Skeletal muscle cell (primary cell): ENCODE measurements at regions not wholly inside any gene's neighbourhood (a gene's known extent, or its start where the extent isn't known, plus 50 kb on each side); places are given as distances from the start of the nearest gene placed in this dataset.

Source experiments
- DNase-seq: peaks from one replicate; pipeline ENCODE4 v3.0.0-alpha.2; 2010; ENCODE audit warnings: low read depth
- H3K4me3 ChIP-seq: 2 replicates; pipeline ENCODE4 v1.5.1; 2011; ENCODE audit warnings: low read depth, mild to moderate bottlenecking, control low read depth, low read length, moderate library complexity

DNA sequence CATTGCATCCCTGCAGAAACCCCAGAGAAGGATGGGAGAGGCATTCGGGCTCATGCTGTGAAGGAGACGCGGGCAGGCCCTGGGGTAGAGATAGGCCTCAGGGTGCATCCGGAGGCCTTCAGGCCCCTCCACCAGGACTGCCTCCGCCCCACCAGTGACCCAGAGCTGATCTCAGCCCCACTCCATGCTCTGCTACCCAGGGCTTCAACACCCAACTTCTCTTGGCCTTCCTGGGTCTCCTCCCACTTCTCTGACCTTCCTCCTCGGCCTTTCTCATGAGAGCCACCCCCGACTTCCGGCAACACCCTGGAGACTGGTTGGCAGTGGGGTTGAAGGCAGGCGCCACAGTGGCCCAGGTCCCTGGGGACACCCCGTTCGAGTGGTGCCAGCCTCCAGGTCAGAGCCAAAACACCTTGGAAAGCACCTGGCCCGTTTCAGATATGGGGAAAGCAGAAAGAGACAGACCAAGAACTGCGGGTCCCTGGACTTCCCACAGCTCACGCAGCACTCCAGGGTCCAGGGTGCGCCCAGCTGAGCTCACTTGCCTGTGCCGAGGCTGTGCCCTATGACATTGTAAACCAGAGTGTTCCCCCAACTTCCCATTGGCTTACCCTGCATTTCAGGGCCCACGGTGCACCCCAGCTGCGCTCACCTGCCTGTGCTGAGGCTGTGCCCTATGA is 65.1 kb upstream of the OLFM1 start:
- no peak for DNase-seq
- H3K4me3 ChIP-seq, result no peak overlapping the region

DNA sequence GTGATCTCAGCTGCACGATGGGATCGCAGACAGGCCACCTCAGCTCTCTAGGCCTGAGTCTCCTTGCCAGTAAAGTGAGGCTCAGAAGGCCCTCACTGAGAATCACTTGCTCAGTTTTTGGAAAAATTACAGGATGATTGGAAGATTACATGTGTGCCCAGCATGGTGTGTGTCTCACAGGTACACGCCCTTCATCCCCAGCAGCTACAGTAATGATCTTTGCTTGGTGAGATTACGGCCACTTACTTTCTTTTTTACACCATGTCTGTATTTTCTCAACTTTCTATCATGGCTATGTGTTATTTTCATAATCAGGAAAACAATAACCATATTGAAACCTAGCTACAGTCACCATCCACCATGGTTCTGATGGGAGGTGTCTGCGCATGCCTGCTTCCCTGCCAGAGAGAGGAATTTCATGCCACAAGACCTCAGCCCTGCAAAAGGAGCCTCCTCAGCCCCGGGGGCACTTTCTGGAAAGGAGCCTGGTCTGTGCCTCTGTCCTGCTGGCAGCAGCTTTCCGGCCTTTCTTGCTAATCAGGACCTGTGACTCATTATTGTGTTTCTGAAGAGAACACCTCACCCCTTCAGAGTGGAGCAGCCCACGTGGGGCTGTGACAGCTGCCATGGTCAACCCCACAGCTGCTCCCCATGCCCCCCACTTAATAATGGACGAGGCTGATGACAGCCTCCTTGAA is 64.2 kb upstream of the OLFM1 start:
- peak; percentile 2 for DNase-seq
- no peak overlapping the region for H3K4me3 ChIP-seq

DNA sequence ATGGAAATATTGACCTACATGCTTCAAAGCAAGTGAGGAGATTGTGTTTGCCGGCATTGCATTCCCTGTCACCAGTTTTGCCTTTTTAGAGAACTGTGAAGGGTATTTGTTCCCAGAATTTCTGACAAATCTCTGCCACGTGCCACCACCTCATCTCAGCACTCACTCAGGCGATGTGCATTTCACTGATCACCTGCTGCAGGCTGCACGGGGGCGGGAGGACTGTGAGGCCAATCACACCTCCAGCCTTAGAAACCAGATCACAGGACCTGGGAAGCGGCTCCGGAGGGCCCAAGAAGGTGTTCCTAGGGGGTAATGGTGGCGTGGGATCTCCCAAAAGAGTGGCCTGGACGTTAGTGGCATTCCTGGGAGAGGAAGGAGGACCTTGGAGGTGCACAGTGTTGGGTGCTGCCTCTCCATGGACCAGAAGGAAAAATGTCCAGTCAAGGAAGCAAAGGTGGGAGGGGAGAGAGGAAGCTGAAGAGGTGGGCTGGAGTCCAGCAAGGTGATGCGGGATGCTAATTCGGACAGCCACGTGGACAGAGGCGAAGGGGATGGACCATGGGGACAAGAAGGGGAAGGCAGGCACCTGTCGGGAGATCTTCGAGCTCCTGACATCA is 63.6 kb upstream of the OLFM1 start:
- no peak for DNase-seq
- no peak overlapping the region for H3K4me3 ChIP-seq

DNA sequence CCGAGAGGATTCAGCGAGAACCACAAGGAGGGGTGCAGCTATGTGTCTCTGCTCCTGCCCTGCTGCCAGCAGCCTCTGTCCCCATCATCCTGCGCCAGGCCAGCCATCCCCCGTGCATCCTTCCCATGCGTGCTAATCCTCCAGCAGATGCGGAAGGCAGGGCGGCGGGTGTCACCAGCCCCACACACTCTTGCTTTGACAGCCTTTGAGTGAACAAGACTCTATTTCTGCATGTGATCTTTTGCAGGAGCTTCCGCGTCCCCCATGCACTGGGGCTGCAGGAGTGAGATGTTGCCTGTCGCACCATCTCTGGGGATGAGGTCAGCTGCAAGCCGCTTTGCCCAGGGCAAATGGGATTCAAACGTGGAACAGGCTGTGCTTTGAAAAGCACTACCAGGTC is 58.0 kb upstream of the OLFM1 start:
- no peak overlapping the region for H3K4me3 ChIP-seq
- DNase-seq, result no peak

DNA sequence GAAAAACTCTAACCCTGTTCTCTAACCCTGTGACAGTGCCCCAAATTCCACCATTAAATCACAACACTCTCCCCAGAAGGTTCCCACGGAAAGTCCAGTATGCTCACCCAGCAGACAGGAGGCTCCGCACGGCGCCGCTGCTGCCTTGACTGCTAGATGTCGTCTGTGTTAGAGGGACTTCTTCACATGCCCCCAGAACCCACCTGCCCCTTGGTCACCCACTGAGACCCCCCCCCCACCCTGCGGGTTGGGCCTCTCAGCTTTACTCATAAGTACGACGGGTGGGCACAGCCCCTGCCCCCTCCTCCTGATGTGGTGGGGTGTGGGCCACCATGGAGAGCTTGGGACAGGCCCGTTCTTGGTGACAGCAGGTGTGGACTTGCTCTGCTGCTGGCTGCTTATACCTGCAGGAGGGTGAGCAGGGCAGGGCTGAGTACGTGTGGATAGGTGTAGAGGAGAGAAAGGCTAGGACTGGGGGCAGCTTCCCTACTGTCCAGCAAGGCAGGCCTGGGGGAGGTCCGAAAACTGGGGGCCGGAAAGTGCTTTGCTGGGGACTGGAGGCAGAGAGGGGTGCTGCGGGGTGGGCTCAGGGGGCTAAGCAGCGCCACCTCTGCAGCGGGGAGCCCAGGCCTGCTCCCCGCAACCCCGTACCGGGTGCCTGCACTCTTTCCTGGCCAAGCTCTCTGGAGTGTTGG is 57.5 kb upstream of the OLFM1 start:
- no peak overlapping the region for H3K4me3 ChIP-seq
- no peak for DNase-seq

DNA sequence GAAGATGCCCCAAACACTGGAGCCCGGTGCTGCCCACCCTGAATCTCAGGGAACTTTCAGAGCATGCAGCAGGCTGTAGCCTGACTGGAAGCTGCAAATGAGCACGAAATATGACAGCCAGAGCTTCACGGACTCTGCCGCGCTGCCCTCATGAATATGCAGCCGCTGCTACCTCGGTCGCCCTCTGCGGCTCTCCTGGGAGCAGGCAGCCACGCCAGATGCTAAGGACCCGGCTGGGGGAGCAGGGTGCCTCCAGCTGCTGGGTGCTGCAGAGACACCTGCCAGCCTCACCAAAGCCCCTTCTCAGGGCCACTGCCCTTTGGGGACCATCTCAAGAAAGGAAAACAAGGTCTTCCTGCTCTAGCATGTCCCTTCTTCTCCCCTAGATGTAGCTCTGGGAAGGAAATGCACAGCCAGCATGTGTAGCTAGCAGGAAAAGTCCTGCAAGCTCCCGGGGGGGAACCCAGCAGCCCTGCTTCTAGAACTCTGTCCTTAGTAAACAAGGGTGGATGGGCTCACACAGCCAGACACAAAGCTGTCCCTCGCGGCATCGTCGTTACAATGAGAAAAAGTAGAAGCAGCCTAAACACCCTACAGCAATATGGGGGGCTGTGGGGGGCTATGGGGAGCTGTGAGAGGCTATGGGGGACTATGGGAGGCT is 56.8 kb upstream of the OLFM1 start:
- no peak overlapping the region for H3K4me3 ChIP-seq
- no peak for DNase-seq

DNA sequence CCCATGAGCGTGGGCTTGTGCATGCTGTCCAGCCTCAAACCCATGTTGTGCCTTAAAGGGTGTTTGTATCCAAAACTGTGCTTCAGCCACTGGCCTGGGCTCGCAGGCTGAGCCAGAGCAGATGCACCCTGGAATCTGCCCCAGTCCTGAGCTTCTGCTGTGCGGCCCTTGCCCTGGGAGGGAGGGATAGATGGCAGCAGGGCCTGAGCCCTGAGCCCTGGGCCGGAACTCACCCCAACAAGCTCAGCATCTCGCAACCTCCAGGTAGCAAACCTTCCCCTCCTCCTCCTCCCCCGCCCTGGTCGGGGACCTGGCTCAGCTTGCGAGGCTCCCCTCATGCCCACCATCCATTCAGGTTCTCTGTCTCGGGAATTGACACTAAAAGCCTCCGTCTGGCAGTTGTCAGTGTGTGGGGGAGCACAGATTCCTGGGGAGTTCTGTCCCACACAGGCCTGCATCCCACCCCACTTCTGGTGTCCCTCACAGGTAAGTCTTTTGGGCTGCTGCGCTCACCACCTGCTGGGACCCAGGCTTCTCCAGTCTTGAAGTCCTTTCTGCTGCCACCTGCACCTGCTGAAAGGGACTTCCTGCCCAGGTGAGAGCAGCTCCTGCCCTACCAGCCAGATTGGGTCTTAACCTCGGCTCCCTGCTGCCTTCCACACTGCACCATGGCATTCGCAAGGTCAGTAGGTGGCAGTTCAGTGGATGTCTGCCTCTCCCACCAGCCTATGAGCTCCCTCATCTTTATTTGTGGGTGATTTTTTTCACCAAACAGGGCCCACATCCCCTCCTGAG is 55.2 kb upstream of the OLFM1 start:
- DNase-seq, result no peak
- H3K4me3 ChIP-seq, result no peak overlapping the region

DNA sequence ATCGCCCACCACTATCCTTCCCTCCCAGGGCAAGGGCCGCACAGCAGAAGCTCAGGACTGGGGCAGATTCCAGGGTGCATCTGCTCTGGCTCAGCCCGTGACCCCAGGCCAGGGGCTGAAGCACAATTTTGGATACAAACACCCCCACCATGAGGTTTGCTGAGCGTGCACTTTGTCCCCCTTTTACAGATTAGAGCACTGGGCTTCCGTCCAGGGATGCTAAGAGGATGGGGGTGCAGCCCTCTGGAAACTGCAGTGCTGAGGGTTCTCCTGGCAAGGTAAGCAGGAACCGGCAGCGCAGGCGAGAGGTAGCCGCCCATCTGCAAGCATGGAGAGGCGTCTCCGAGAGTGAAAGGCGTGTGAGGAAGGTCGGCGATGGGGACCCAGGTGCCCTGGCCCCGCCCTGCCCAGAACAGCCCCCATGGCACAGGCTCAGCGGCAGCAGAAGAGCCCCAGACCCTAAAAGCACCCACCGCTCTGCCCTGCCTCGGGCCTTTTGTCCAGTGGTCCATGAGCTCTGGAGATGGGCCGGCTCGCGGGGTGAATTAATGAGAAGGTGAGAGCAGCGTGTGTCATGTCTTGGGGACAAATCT is 54.5 kb upstream of the OLFM1 start:
- no peak overlapping the region for H3K4me3 ChIP-seq
- DNase-seq, result no peak

DNA sequence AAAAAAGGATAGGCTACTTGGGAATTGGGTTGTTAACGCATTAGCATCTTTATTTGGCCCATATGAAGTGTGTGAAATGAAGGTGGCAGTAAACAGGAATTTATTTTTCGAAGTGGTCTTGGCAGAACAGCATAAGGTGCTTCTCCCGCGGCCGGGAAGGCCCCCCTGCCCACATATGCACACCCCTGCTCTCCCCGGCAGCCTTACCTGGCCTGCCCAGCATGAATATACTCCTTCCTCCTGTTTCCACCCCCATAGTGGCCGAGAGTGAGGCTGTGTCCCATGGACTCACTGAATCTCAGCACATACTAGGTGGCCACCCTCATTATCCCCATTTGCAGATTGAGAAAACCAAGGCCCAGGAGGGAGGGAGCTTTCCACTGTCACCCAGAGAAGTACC is 54.0 kb upstream of the OLFM1 start:
- H3K4me3 ChIP-seq, result no peak overlapping the region
- DNase-seq, result no peak

DNA sequence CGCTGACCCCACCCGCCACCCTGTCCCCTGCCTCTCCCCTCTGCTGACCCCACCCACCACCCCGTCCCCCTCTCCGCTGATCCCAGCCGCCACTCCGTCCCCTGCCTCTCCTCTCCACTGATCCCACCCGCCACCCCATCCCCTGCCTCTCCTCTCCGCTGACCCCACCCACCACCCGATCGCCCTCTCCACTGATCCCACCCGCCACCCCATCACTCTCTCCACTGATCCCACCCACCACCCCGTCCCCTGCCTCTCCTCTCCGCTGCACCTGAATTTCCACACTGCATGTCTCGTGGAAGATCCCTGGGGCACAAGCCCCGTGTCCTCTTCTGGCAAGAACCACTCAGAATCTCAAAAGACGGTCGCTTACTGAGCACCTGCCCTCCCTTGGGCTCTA is 53.4 kb upstream of the OLFM1 start:
- no peak for DNase-seq
- H3K4me3 ChIP-seq, result no peak overlapping the region

DNA sequence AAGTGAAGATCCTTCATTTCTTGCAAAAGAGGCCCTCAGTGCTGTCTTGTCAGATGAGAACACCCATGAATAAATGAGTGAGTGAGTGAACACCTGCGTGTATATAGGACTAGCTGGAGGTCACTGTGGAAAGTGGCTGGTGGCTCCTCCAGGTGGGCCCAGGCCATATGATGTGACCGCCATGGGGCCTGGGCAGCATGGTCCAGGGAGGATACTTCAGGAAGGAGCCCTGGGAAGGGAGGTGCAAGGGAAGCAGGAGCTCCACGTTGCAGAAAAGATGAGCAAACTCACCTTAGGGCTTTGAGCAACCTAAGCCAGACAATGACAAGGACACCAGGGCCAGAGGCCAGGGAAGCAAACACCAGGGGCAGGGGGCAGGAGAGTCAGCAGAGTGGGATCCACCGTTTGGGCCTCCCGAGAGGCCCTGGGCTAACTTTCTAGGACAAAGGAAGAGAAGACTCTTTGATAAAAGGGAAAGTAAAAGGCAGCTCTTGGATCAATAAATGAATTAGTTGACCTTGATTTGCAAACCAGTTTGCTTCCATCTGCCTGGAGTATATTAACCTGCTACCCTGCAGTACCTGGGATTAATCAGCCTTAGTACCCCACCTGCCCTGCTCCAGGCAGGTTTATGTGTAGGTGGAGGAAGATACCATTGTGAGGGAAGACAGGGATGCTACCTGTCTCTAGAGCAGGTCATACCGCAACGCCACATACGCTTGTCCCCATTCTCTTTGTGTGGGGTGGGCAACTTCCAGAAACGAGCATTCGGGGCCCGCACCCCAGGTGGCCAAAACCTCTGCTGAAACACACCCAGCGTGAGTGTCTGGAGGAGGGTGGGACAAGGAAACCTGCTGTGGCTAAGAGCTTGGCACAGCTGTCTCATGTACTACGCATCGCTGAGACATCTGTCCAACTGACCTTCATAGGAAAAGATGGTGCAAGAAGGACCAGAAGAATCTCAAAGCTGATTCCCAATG is 51.4 kb upstream of the OLFM1 start:
- no peak for DNase-seq
- no peak overlapping the region for H3K4me3 ChIP-seq

DNA sequence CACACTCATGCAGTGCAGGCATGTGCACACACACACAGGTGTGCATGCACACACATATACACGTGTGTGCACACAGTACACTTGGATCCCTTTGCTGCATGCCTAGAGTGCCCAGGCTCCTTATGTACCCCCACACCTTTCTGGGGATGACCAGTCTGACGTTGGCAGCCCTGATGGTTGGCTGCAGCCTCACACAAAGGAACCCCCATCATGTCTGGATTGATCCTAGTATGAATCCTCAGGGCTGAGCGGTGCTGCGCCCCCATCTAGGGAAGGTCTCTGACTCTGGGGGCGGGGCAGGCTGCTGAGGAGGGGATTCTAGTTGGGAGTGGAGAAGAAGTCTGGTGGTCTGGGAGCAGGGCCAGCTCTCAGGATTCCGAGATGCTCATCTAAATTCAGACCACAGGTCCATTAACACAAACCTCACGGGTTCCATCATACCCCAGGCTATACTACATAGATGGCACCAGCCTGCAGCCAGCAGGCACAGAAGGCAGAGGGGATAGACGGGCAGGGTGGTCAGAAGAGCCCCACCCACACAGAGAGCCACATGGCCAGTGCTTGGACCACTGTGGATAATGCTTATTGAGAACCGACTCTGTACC is 50.5 kb upstream of the OLFM1 start:
- DNase-seq, result no peak

DNA sequence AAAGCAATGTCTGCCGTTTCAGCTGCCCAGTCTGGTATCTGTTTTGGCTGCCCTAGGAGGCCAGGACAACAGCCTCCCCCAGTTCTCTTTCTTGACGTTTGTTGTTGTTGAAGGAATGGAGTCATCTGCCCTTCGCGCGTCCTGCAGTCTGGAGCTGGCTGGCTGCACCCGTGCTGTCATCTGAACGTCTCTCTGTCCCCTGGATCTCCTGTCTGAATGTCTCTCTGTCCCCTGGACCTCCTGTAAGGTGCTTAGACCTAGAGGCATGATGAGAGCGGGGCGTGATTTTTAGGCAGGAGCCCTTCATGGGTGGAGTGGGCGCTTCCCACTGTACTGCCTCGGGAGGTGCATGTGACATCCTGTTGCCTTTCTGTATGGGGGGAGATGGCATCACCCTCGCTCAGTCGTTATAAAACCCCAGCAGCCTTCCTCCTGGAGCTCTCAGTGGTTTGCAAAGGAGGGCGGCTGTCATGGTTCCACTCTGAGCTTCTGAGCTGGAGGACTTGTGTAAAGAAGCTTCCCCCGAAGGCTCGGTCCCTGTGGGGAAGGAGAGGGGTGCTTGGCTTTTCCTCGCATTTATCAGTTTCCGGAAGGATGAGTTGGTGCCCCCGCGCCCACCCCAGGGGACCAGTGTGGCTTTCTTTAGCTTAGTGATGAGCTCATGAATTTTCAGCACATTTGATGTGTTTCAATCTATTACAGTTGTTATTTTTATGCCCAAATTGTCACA is 49.8 kb upstream of the OLFM1 start:
- no peak overlapping the region for H3K4me3 ChIP-seq
- no peak for DNase-seq

More for the DNA sequence above, 50.5 kb upstream of the OLFM1 start:
- no peak overlapping the region for H3K4me3 ChIP-seq
